Kidney (tissue), 13 donors: ENCODE measurements at regions not wholly inside any gene's neighbourhood (a gene's known extent, or its start where the extent isn't known, plus 50 kb on each side); places are given as distances from the start of the nearest gene placed in this dataset.

Experiments
- DNase-seq, 5 donors: peaks; one replicate each; pipeline ENCODE4 v3.0.0-alpha.2; 2013 to 2020
- FAIRE-seq: peaks from 2 replicates; lab custom pipeline; 2012; peaks lifted over from hg19 to GRCh38; lab: Jason Lieb, UNC
- H3K27ac ChIP-seq, 2 donors: one replicate each; pipeline ENCODE4 v1.7.0; 2013; ENCODE audit warnings: low read depth in 2 of 2, low read length in 2 of 2, inconsistent platforms in 1 of 2
- H3K27me3 ChIP-seq: one replicate; pipeline ENCODE4 v1.7.1; 2013; ENCODE audit warnings: low read length, inconsistent platforms; ENCODE audit not compliant: control insufficient read depth, insufficient read depth
- H3K36me3 ChIP-seq, 3 donors: one replicate each; pipeline versions ENCODE4 v1.7.0 to v1.7.1; 2013; ENCODE audit warnings: low read length in 3 of 3, control low read depth in 1 of 3, inconsistent platforms in 1 of 3; ENCODE audit not compliant: insufficient read depth in 3 of 3, control insufficient read depth in 2 of 3
- H3K4me1 ChIP-seq, 3 donors: one replicate each; pipeline versions ENCODE4 v1.7.0 to v1.7.1; 2013; ENCODE audit warnings: low read length in 3 of 3, inconsistent platforms in 1 of 3, low read depth in 1 of 3; ENCODE audit not compliant: control insufficient read depth in 2 of 3, insufficient read depth in 2 of 3
- H3K4me3 ChIP-seq, 3 donors: one replicate each; pipeline versions ENCODE4 v1.7.0 to v1.8.1; 2013; ENCODE audit warnings: low read length in 3 of 3, control low read depth in 1 of 3, inconsistent platforms in 1 of 3
- H3K9ac ChIP-seq, 3 donors: one replicate each; pipeline versions ENCODE4 v1.7.0 to v1.7.1; 2013; ENCODE audit warnings: low read length in 3 of 3, control low read depth in 1 of 3, inconsistent platforms in 1 of 3
- H3K9me3 ChIP-seq, 3 donors: one replicate each; pipeline versions ENCODE4 v1.7.0 to v1.7.1; 2013; ENCODE audit warnings: low read length in 3 of 3, control low read depth in 1 of 3, inconsistent platforms in 1 of 3; ENCODE audit not compliant: control insufficient read depth in 2 of 3, insufficient read depth in 1 of 3
- intact Hi-C: fragments of 100-400 bp; cut with DNase I; formaldehyde crosslinking; loops from one replicate; pipeline ENCODE4 v1.11.1; 2022
- TF ChIP-seq, protein P1 (sequence below): IDR thresholded peaks from 3 replicates; pipeline ENCODE4 v1.5.1; 2012; ENCODE audit warnings: mild to moderate bottlenecking, moderate library complexity, borderline replicate concordance; ENCODE audit not compliant: insufficient read depth; ENCODE audit errors: extremely low read depth
- donor health status: control.
- donor health status: control.
- donor health status: control.
- donor health status: control.
- donor health status: control.
- donor health status: DM: yes; HTN: yes; CAD: no.
- donor health status: Normal renal cell carcinoma (clear cell type).

DNA sequence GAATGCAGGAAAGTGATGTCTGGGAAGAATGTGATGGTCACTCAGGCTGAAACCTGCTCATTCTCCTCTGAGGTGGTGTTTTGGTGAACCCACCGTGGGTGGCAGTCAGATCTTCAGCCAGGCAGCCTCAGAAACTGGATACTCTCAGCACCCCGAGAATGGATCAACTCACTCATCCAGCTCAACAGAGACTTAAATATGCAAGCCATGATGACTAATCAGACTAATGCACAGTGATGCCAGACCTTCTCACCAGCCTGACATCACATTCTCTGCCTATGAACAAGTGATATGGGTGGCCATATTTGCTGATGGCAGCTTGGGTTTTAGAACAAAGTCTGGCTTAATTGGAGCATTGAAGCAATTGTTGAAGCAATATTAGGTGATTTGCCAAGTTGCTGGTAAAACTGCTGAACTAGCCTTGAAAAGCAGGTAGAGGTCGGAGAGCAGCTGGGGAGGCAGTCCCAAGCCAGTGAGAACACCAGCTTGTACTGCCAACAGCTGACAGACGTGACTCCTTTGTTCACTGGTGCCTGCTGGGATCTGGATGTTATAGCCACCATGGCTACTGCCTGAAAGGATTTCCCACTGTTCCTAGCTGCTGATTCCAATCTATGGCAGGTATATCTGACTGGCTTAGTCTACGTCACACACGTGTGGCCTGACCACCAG lies 608.1 kb downstream of the MID1IP1 start:
- no peak for FAIRE-seq
- peaks cover 5% of the 10 kb centered on the region for H3K27me3 ChIP-seq

DNA sequence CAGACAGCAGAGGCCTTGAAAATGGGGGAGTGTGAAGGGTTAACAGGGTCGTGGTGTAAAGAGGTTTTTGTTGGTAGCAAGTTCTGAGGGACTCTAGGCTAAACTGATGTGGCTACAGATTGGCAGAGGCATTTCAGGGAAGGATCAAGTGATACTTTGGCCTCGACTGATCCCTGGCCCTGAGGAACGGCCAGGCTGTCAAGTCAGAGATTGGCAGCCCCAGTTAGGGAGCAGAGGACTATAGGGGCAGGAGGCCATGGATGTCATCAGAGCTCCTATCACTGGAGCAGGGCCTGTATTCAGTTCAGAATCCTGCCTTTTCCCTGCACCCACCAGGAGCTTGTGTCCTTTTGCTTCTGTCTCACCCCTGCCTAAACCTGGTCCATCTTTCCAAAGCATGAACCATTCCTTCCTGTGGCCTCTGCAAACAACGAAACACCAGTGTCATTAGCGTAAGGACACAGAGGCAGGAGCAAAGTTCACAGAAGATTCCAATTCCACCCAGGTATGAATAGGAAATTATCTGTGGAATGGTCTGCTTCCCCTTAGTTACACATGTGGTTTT lies 613.1 kb downstream of the MID1IP1 start:
- intact Hi-C loops, result no loop called here
- H3K27me3 ChIP-seq, result peaks cover 2% of the 10 kb centered on the region

More for the DNA sequence above, 608.1 kb downstream of the MID1IP1 start:
- DNase-seq, result no peak
- no peak overlapping the region for H3K4me3 ChIP-seq
- intact Hi-C loops, result no loop called here
- H3K9ac ChIP-seq, result no peak overlapping the region
- no peaks in the 10 kb centered on the region for H3K36me3 ChIP-seq
- H3K9me3 ChIP-seq, result no peaks in the 10 kb centered on the region
- H3K4me1 ChIP-seq, result no peaks in the 10 kb centered on the region
- no peak overlapping the region for H3K27ac ChIP-seq
- TF ChIP-seq, protein P1, sequence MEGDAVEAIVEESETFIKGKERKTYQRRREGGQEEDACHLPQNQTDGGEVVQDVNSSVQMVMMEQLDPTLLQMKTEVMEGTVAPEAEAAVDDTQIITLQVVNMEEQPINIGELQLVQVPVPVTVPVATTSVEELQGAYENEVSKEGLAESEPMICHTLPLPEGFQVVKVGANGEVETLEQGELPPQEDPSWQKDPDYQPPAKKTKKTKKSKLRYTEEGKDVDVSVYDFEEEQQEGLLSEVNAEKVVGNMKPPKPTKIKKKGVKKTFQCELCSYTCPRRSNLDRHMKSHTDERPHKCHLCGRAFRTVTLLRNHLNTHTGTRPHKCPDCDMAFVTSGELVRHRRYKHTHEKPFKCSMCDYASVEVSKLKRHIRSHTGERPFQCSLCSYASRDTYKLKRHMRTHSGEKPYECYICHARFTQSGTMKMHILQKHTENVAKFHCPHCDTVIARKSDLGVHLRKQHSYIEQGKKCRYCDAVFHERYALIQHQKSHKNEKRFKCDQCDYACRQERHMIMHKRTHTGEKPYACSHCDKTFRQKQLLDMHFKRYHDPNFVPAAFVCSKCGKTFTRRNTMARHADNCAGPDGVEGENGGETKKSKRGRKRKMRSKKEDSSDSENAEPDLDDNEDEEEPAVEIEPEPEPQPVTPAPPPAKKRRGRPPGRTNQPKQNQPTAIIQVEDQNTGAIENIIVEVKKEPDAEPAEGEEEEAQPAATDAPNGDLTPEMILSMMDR, result no peak

DNA sequence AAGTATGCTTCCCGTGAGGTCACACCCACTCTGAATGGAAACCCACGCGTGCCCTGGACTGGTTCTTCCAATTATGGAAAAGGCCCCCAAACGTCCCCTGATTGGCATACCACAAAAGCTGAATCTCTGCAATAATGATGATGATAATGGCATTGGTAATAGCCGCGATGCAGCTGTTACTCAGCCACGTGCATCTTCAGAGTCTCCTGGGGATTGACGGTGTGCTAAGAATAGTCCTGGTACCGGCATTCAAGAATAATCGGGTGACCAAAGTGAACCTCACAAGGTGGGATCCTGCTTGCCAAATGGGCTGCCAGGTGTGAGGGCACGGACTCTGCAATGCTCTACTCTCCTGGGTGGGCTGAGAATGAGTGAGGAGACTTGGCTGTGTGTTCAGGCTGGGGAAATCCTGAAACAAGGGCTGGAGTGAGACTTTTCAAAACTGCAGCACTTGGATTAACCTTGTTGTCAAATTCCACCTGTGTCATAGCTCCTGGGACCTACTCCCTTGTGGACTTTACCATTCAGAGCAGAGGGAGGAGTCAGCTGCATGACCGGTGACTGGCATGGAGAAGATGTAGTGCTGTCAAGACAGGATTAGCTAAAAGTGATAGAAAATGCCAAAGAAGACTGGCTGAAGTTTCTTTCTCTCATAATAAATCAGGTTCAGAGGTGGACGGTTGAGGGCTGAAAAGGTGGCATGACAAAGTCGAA lies 615.4 kb downstream of the MID1IP1 start:
- no peak overlapping the region for H3K4me3 ChIP-seq
- H3K9ac ChIP-seq, result no peak overlapping the region
- TF ChIP-seq, protein P1, result no peak
- no peak for FAIRE-seq
- no peaks in the 10 kb centered on the region for H3K36me3 ChIP-seq
- H3K27me3 ChIP-seq, result no peaks in the 10 kb centered on the region
- H3K27ac ChIP-seq, result no peak overlapping the region
- no peak for DNase-seq
- H3K9me3 ChIP-seq, result no peaks in the 10 kb centered on the region
- H3K4me1 ChIP-seq, result peaks cover 0 to 4% (median 0%) of the 10 kb centered on the region in 3 donors
- intact Hi-C loops, result no loop called here

More for the DNA sequence above, 613.1 kb downstream of the MID1IP1 start:
- no peak for DNase-seq
- TF ChIP-seq, protein P1, result no peak
- Histone ChIP-seq H3K9me3 (no peaks in the 10 kb centered on the region), H3K4me1 (peaks cover 0 to 4% (median 0%) of the 10 kb centered on the region in 3 donors), H3K27ac (no peak overlapping the region), H3K9ac (no peak overlapping the region), H3K4me3 (no peak overlapping the region), H3K36me3 (no peaks in the 10 kb centered on the region)
- FAIRE-seq, result no peak
